H1 (cell line): ENCODE measurements at regions not wholly inside any gene's neighbourhood (a gene's known extent, or its start where the extent isn't known, plus 50 kb on each side); places are given as distances from the start of the nearest gene placed in this dataset.

Experiments used
- CTCF ChIA-PET: fragments of 300-600 bp; sonication (Branson Sonifier 250); formaldehyde crosslinking; loops from one replicate; lab custom pipeline; 2021; ENCODE audit not compliant: partially characterized antibody; lab: Charles Lee
- POLR2A ChIA-PET: fragments of 300-600 bp; sonication (Branson Sonifier 250); formaldehyde crosslinking; loops from one replicate; lab custom pipeline; 2021; ENCODE audit warnings: inconsistent platforms; ENCODE audit not compliant: partially characterized antibody; lab: Charles Lee
- DNase-seq, 2 experiments: peaks; one replicate each; pipeline versions ENCODE4 v3.0.0 to v3.0.0-alpha.2; 2010 to 2022; ENCODE audit warnings: low spot score in 2 of 2, low read depth in 1 of 2, mixed read lengths in 1 of 2
- FAIRE-seq: peaks from 2 replicates; lab custom pipeline; 2011; peaks lifted over from hg19 to GRCh38; lab: Jason Lieb, UNC
- H2AFZ ChIP-seq: 2 replicates; pipeline ENCODE4 v1.8.1; 2012; ENCODE audit warnings: low read length, inconsistent platforms
- H2AK5ac ChIP-seq: 2 replicates; pipeline ENCODE4 v1.6.1; 2013; ENCODE audit warnings: low read depth, low read length
- H2BK120ac ChIP-seq: replicated peaks from 2 replicates; pipeline ENCODE3; 2013; ENCODE audit warnings: low read depth, low read length, inconsistent platforms
- H2BK12ac ChIP-seq: 2 replicates; pipeline ENCODE4 v1.6.1; 2013; ENCODE audit warnings: low read depth, low read length
- H2BK15ac ChIP-seq: 2 replicates; pipeline ENCODE4 v1.6.1; 2013; ENCODE audit warnings: low read length
- H2BK20ac ChIP-seq: 2 replicates; pipeline ENCODE4 v1.6.1; 2013; ENCODE audit warnings: low read length
- H2BK5ac ChIP-seq: 2 replicates; pipeline ENCODE4 v1.6.1; 2013; ENCODE audit warnings: low read depth, low read length
- H3K14ac ChIP-seq: 2 replicates; pipeline ENCODE4 v1.6.1; 2013; ENCODE audit warnings: inconsistent platforms; ENCODE audit not compliant: insufficient read length
- H3K18ac ChIP-seq: 2 replicates; pipeline ENCODE4 v1.6.1; 2013; ENCODE audit warnings: low read length; ENCODE audit errors: extremely low read depth
- H3K23ac ChIP-seq: 2 replicates; pipeline ENCODE4 v1.6.1; 2013; ENCODE audit warnings: inconsistent platforms; ENCODE audit not compliant: insufficient read length
- H3K23me2 ChIP-seq: 2 replicates; pipeline ENCODE4 v1.6.1; 2013; ENCODE audit warnings: low read depth, low read length
- H3K27ac ChIP-seq: 2 replicates; pipeline ENCODE4 v1.6.1; 2011; ENCODE audit warnings: low read depth, low read length, inconsistent platforms
- H3K27me3 ChIP-seq, 4 experiments: replicated peaks in 1 of 4; 1 replicate in 1 of 4; 2 replicates in 3 of 4; pipeline versions ENCODE4 v1.6.1 to v1.8.1; 2011 to 2013; ENCODE audit warnings: low read length in 3 of 4, mild to moderate bottlenecking in 3 of 4, inconsistent platforms in 2 of 4, mixed read lengths in 2 of 4, moderate library complexity in 1 of 4; ENCODE audit not compliant: control insufficient read depth in 3 of 4, insufficient read depth in 3 of 4; ENCODE audit errors: extremely low read depth in 1 of 4
- H3K36me3 ChIP-seq, 4 experiments: 2 replicates each; pipeline versions ENCODE4 v1.6.1 to v1.8.1; 2011 to 2013; ENCODE audit warnings: mild to moderate bottlenecking in 4 of 4, low read length in 3 of 4, moderate library complexity in 2 of 4, control low read depth in 1 of 4, inconsistent platforms in 1 of 4; ENCODE audit not compliant: insufficient read depth in 4 of 4, control insufficient read depth in 2 of 4
- H3K4ac ChIP-seq: replicated peaks from 2 replicates; pipeline ENCODE3; 2013; ENCODE audit warnings: low read length, low read depth, mixed read lengths, inconsistent platforms; ENCODE audit not compliant: insufficient read length
- H3K4me1 ChIP-seq, 4 experiments: replicated peaks in 1 of 4; 1 replicate in 1 of 4; 2 replicates in 3 of 4; pipeline versions ENCODE4 v1.6.1 to v1.8.1; 2011 to 2013; ENCODE audit warnings: low read length in 3 of 4, inconsistent platforms in 2 of 4, mixed read lengths in 1 of 4; ENCODE audit not compliant: insufficient read depth in 4 of 4, control insufficient read depth in 3 of 4
- H3K4me2 ChIP-seq, 2 experiments: 2 replicates each; pipeline versions ENCODE4 v1.6.1 to v1.8.1; 2011 to 2013; ENCODE audit warnings: low read depth in 2 of 2, low read length in 2 of 2, control low read depth in 1 of 2, inconsistent platforms in 1 of 2, mild to moderate bottlenecking in 1 of 2; ENCODE audit not compliant: insufficient read depth in 1 of 2
- H3K4me3 ChIP-seq, 4 experiments: fragments of 200-600, 300-600 bp in 1 of 4; sonication (generic), shearing (Covaris generic), sonication (Bioruptor Twin) in 1 of 4; 2 replicates each; pipeline versions ENCODE4 v1.5.1 to v1.8.1; 2011 to 2016; ENCODE audit warnings: low read length in 4 of 4, low read depth in 3 of 4, control low read depth in 2 of 4, inconsistent platforms in 2 of 4, mild to moderate bottlenecking in 2 of 4, mixed read lengths in 1 of 4, moderate library complexity in 1 of 4; ENCODE audit not compliant: insufficient read depth in 2 of 4; ENCODE audit errors: extremely low read depth in 1 of 4
- H3K56ac ChIP-seq: replicated peaks from 2 replicates; pipeline ENCODE3; 2013; ENCODE audit warnings: low read depth, mild to moderate bottlenecking, mixed read lengths, low read length, inconsistent platforms; ENCODE audit not compliant: insufficient read length
- H3K79me1 ChIP-seq: 2 replicates; pipeline ENCODE4 v1.6.1; 2013; ENCODE audit warnings: low read depth, low read length, control low read depth
- H3K79me2 ChIP-seq, 2 experiments: 2 replicates each; pipeline versions ENCODE4 v1.6.1 to v1.8.1; 2012 to 2013; ENCODE audit warnings: low read length in 2 of 2, mild to moderate bottlenecking in 2 of 2, inconsistent platforms in 1 of 2; ENCODE audit not compliant: insufficient read depth in 2 of 2, control insufficient read depth in 1 of 2
- H3K9ac ChIP-seq, 4 experiments: replicated peaks in 1 of 4; 1 replicate in 1 of 4; 2 replicates in 3 of 4; pipeline versions ENCODE4 v1.6.1 to v1.8.1; 2011 to 2013; ENCODE audit warnings: low read depth in 3 of 4, low read length in 3 of 4, control low read depth in 2 of 4, mild to moderate bottlenecking in 2 of 4, moderate library complexity in 2 of 4, inconsistent platforms in 1 of 4; ENCODE audit errors: extremely low read depth in 1 of 4
- H3K9me3 ChIP-seq, 2 experiments: 2 replicates each; pipeline versions ENCODE4 v1.6.1 to v1.8.1; 2012 to 2013; ENCODE audit warnings: mild to moderate bottlenecking in 2 of 2, moderate library complexity in 2 of 2, control low read depth in 1 of 2, inconsistent platforms in 1 of 2, low read depth in 1 of 2, low read length in 1 of 2, mixed read lengths in 1 of 2; ENCODE audit not compliant: insufficient read depth in 2 of 2
- H4K20me1 ChIP-seq, 2 experiments: replicated peaks in 1 of 2; 2 replicates each; pipeline versions ENCODE3 to v1.8.1; 2011 to 2013; ENCODE audit warnings: inconsistent platforms in 2 of 2, low read length in 2 of 2, mild to moderate bottlenecking in 1 of 2; ENCODE audit not compliant: insufficient read depth in 2 of 2, control insufficient read depth in 1 of 2
- H4K5ac ChIP-seq: 2 replicates; pipeline ENCODE4 v1.6.1; 2013; ENCODE audit warnings: low read length, low read depth, mixed read lengths, inconsistent platforms; ENCODE audit not compliant: insufficient read length
- H4K8ac ChIP-seq: 2 replicates; pipeline ENCODE4 v1.8.0; 2013; ENCODE audit warnings: mild to moderate bottlenecking, moderate library complexity, low read length, inconsistent platforms; ENCODE audit not compliant: insufficient read depth; ENCODE audit errors: extremely low read depth
- H4K91ac ChIP-seq: replicated peaks from 2 replicates; pipeline ENCODE3; 2013; ENCODE audit warnings: low read length, mixed read lengths, inconsistent platforms; ENCODE audit not compliant: insufficient read length
- BRCA1 ChIP-seq: IDR thresholded peaks from 2 replicates; pipeline ENCODE4 v1.6.1; 2012; ENCODE audit warnings: low read depth, low read length, improper control_type of control experiment
- CHD2 ChIP-seq: IDR thresholded peaks from 2 replicates; pipeline ENCODE4 v1.6.1; 2012; ENCODE audit warnings: low read length, improper control_type of control experiment
- KDM1A ChIP-seq: fragments of 200-600, 300-600 bp; sonication (generic); IDR thresholded peaks from 2 replicates; pipeline ENCODE4 v1.7.1; 2016; ENCODE audit warnings: mild to moderate bottlenecking, low read length, borderline replicate concordance
- KDM5A ChIP-seq: fragments of 200-600 bp; IDR thresholded peaks from 2 replicates; pipeline ENCODE4 v1.7.1; 2012; ENCODE audit warnings: mild to moderate bottlenecking, low read length, inconsistent platforms, mixed read lengths
- RBBP5 ChIP-seq: IDR thresholded peaks from 2 replicates; pipeline ENCODE4 v1.7.1; 2012; ENCODE audit warnings: low read depth, mild to moderate bottlenecking, inconsistent platforms, low read length, moderate library complexity, borderline replicate concordance
- RNF2 ChIP-seq: fragments of 200-900, 300-1000 bp; sonication (generic); IDR thresholded peaks from 2 replicates; pipeline ENCODE4 v1.7.1; 2016; ENCODE audit warnings: borderline replicate concordance, low read depth, mild to moderate bottlenecking, antibody characterized with exemption, low read length; ENCODE audit not compliant: poor library complexity, severe bottlenecking; ENCODE audit errors: missing control alignments
- RXRA ChIP-seq: IDR thresholded peaks from 2 replicates; pipeline ENCODE4 v1.6.1; 2011; ENCODE audit warnings: low read depth, mild to moderate bottlenecking, low read length, moderate library complexity; ENCODE audit not compliant: insufficient read depth
- SAP30 ChIP-seq: fragments of 300-600 bp; sonication (generic); IDR thresholded peaks from 2 replicates; pipeline ENCODE4 v1.7.1; 2012; ENCODE audit warnings: low read length, moderate library complexity, mild to moderate bottlenecking, inconsistent platforms; ENCODE audit not compliant: insufficient read depth, insufficient replicate concordance
- SIX5 ChIP-seq: IDR thresholded peaks from 2 replicates; pipeline ENCODE4 v1.6.1; 2011; ENCODE audit warnings: mild to moderate bottlenecking, low read depth, low read length
- SRF ChIP-seq: IDR thresholded peaks from 2 replicates; pipeline ENCODE4 v1.6.1; 2011; ENCODE audit warnings: mild to moderate bottlenecking, low read depth, low read length, moderate library complexity
- SUZ12 ChIP-seq: fragments of 200-600 bp; sonication (generic); IDR thresholded peaks from 2 replicates; pipeline ENCODE4 v1.6.1; 2012; ENCODE audit warnings: mild to moderate bottlenecking, inconsistent platforms, low read length, moderate library complexity, mixed read lengths
- TCF12 ChIP-seq: IDR thresholded peaks from 2 replicates; pipeline ENCODE4 v1.6.1; 2011; ENCODE audit warnings: low read depth, mild to moderate bottlenecking, low read length
- TEAD4 ChIP-seq: IDR thresholded peaks from 2 replicates; pipeline ENCODE4 v1.6.1; 2012; ENCODE audit warnings: low read depth, low read length, inconsistent platforms, mixed read lengths

- no peak overlapping the region for H2BK5ac ChIP-seq
- H3K36me3 ChIP-seq: no peaks in the 10 kb centered on the region
- H4K91ac ChIP-seq: no peak overlapping the region
- no peaks in the 10 kb centered on the region for H3K4me1 ChIP-seq
- no peak overlapping the region for H3K56ac ChIP-seq
- FAIRE-seq (no peak), DNase-seq (no peak)
- no peak for TF ChIP-seq RBBP5
- no peak for TF ChIP-seq SRF
- no peak for TF ChIP-seq RXRA
- no peak for TF ChIP-seq SAP30
- no peak for TF ChIP-seq CHD2
- no peak for TF ChIP-seq TCF12
- TF ChIP-seq RNF2: no peak
- TF ChIP-seq SUZ12: no peak
- no peak for TF ChIP-seq KDM5A
- TF ChIP-seq TEAD4: no peak
- TF ChIP-seq BRCA1: no peak
- no peak for TF ChIP-seq SIX5
- TF ChIP-seq KDM1A: no peak
- H3K4me2 ChIP-seq: no peak overlapping the region
- no peak overlapping the region for H3K9ac ChIP-seq
- H3K18ac ChIP-seq: no peak overlapping the region
- H3K9me3 ChIP-seq: peaks cover 72 to 81% of the 10 kb centered on the region in 2 experiments
- H3K79me1 ChIP-seq: no peaks in the 10 kb centered on the region
- no peak overlapping the region for H2BK15ac ChIP-seq
- no peak overlapping the region for H2BK120ac ChIP-seq
- no peaks in the 10 kb centered on the region for H3K79me2 ChIP-seq
- H3K23me2 ChIP-seq: no peaks in the 10 kb centered on the region
- no peaks in the 10 kb centered on the region for H4K20me1 ChIP-seq
- ChIA-PET CTCF (interaction anchor here (0.7 kb wide), 1 partner anchor 14 kb away, joined by 3 read pairs; no protein-coding TSS in a partner anchor), POLR2A (no interaction called here)
- H2AK5ac ChIP-seq: no peak overlapping the region
- H3K4me3 ChIP-seq: no peak overlapping the region
- no peak overlapping the region for H2BK20ac ChIP-seq
- H4K8ac ChIP-seq: no peak overlapping the region
- H4K5ac ChIP-seq: no peak overlapping the region
- no peak overlapping the region for H2BK12ac ChIP-seq
- H3K27ac ChIP-seq: no peak overlapping the region
- H3K23ac ChIP-seq: no peak overlapping the region
- H2AFZ ChIP-seq: no peak overlapping the region
- no peak overlapping the region for H3K4ac ChIP-seq
- H3K27me3 ChIP-seq: no peaks in the 10 kb centered on the region
- H3K14ac ChIP-seq: no peak overlapping the region
Observed at GRCh38 chr18:14914121-14914520, 166.1 kb downstream of the ANKRD30B start.
